ENCODE measurements at regions not wholly inside any gene's neighbourhood (a gene's known extent, or its start where the extent isn't known, plus 50 kb on each side); places are given as distances from the start of the nearest gene placed in this dataset.

- DNase-seq, result no peak
Observed at GRCh38 chr5:165906871-165907270, 2384.6 kb upstream of the WWC1 start.

GRCh38 chr5:165913059-165913458, 2378.4 kb upstream of the WWC1 start:
- DNase-seq, result no peak

- no peak for DNase-seq
Observed at GRCh38 chr5:165914456-165914855, 2377.0 kb upstream of the WWC1 start.

- DNase-seq, result no peak
Observed at GRCh38 chr5:165919196-165919595, 2372.2 kb upstream of the WWC1 start.

- no peak for DNase-seq
Observed at GRCh38 chr5:165920655-165921054, 2370.8 kb upstream of the WWC1 start.

GRCh38 chr5:165928971-165929370, 2362.5 kb upstream of the WWC1 start:
- no peak for DNase-seq

- DNase-seq, result no peak
Observed at GRCh38 chr5:165940541-165940940, 2350.9 kb upstream of the WWC1 start.

GRCh38 chr5:165956854-165957253, 2334.6 kb upstream of the WWC1 start:
- no peak for DNase-seq

- DNase-seq, result no peak
Observed at GRCh38 chr5:165981671-165982070, 2309.8 kb upstream of the WWC1 start.

- no peak for DNase-seq
Observed at GRCh38 chr5:165996201-165996875, 2295.1 kb upstream of the WWC1 start.

GRCh38 chr5:165999693-166000320, 2291.6 kb upstream of the WWC1 start:
- no peak for DNase-seq

- no peak for DNase-seq
Observed at GRCh38 chr5:166004006-166004405, 2287.4 kb upstream of the WWC1 start.

- DNase-seq, result no peak
Observed at GRCh38 chr5:166013415-166013814, 2278.0 kb upstream of the WWC1 start.

- no peak for DNase-seq
Observed at GRCh38 chr5:166014256-166014655, 2277.2 kb upstream of the WWC1 start.

- no peak for DNase-seq
Observed at GRCh38 chr5:166018716-166019115, 2272.7 kb upstream of the WWC1 start.

GRCh38 chr5:166022065-166022464, 2269.4 kb upstream of the WWC1 start:
- no peak for DNase-seq

GRCh38 chr5:166024970-166025369, 2266.5 kb upstream of the WWC1 start:
- no peak for DNase-seq

- DNase-seq, result no peak
Observed at GRCh38 chr5:166027582-166027981, 2263.9 kb upstream of the WWC1 start.

GRCh38 chr5:166031926-166032325, 2259.5 kb upstream of the WWC1 start:
- DNase-seq, result no peak

- DNase-seq, result no peak
Observed at GRCh38 chr5:166032601-166033000, 2258.8 kb upstream of the WWC1 start.

GRCh38 chr5:166045961-166046360, 2245.5 kb upstream of the WWC1 start:
- no peak for DNase-seq

- DNase-seq, result no peak
Observed at GRCh38 chr5:166046956-166047355, 2244.5 kb upstream of the WWC1 start.

- no peak for DNase-seq
Observed at GRCh38 chr5:166050531-166050930, 2240.9 kb upstream of the WWC1 start.

- DNase-seq, result no peak
Observed at GRCh38 chr5:166058660-166059059, 2232.8 kb upstream of the WWC1 start.

- DNase-seq, result no peak
Observed at GRCh38 chr5:166062094-166062493, 2229.4 kb upstream of the WWC1 start.

Measured in 8988T (cell line).